ENCODE measurements at regions not wholly inside any gene's neighbourhood (a gene's known extent, or its start where the extent isn't known, plus 50 kb on each side); places are given as distances from the start of the nearest gene placed in this dataset.

DNA sequence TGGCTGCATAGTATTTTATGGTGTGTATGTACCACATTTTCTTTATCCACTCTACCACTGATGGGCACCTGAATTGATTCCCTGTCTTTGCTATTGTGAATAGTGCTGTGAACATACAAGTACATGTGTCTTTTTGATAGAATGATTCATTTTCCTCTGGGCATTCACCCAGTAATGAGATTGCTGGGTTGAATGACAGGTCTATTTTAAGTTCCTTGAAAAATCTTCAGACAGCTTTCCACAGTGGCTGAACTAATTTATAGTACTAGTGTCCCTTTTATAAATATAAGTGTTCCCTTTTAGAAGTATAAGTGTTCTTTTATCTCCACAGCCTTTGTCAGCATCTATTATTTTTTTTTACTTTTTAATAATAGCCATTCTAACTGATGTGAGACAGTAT, 303.9 kb upstream of the EPHA4 start:
- intact Hi-C loops (cut with micrococcal nuclease) (no loop called here), in situ Hi-C loops (cut with MboI; ENCODE audit: low sequenced_read_pairs) (no loop called here), dilution Hi-C loops (cut with HindIII; ENCODE audit: low sequenced_read_pairs, unreplicated experiment) (no loop called here)
- Histone ChIP-seq H2BK5ac (ENCODE audit: low read depth, low read length, poor library complexity, severe bottlenecking) (no peak overlapping the region), H3K23ac (ENCODE audit: low read depth, low read length) (no peak overlapping the region), H3K9ac (ENCODE audit: low read depth, low read length) (no peak overlapping the region), H4K20me1 (ENCODE audit: insufficient read depth, low read length) (no peaks in the 10 kb centered on the region), H3K4me2 (ENCODE audit: low read depth, low read length) (no peak overlapping the region), H2BK20ac (ENCODE audit: low read depth, low read length) (no peak overlapping the region), H3K4me3 (ENCODE audit: insufficient read depth, low read depth, low read length) (no peak overlapping the region), H3K9me3 (ENCODE audit: control insufficient read depth, insufficient read depth, low read length) (peaks cover 3% of the 10 kb centered on the region; the same call in 1 of the 2 replicates), H3K36me3 (ENCODE audit: control insufficient read depth, insufficient read depth, low read length) (no peaks in the 10 kb centered on the region), H4K5ac (ENCODE audit: low read depth, low read length) (no peak overlapping the region), H2AFZ (replicated peaks; ENCODE audit: low read length, poor library complexity) (no peak overlapping the region), H4K91ac (ENCODE audit: insufficient read depth, low read depth, low read length) (no peak overlapping the region), H3K27ac (ENCODE audit: insufficient read depth, low read length) (no peak overlapping the region), H2BK120ac (ENCODE audit: low read depth, low read length) (no peak overlapping the region), H3K27me3 (ENCODE audit: control insufficient read depth, insufficient read depth, low read length) (no peaks in the 10 kb centered on the region), H3K4me1 (ENCODE audit: control insufficient read depth, insufficient read depth, low read length) (no peaks in the 10 kb centered on the region), H3K79me1 (ENCODE audit: low read depth in 1 of 2, low read length in 2 of 2) (no peaks in the 10 kb centered on the region), H3K56ac (ENCODE audit: extremely low read depth, insufficient read depth, low read length) (no peak overlapping the region), H3K9me1 (ENCODE audit: insufficient read depth, low read length) (no peaks in the 10 kb centered on the region), H3K18ac (ENCODE audit: low read depth, low read length) (no peak overlapping the region), H3K14ac (replicated peaks; ENCODE audit: low read depth, low read length) (no peak overlapping the region), H2AK5ac (ENCODE audit: low read depth, low read length) (no peak overlapping the region), H3K4ac (ENCODE audit: low read depth, low read length) (no peak overlapping the region), H4K8ac (ENCODE audit: low read depth in 2 of 2, low read length in 2 of 2) (no peak overlapping the region), H2AK9ac (replicated peaks; ENCODE audit: low read depth, low read length, poor library complexity) (no peak overlapping the region), H2BK15ac (ENCODE audit: low read depth, low read length) (no peak overlapping the region)
- BruUV-seq (replicated peaks), result no TSS peak
- ChIA-PET POLR2A (ENCODE audit: unreplicated experiment) (no interaction called here), CTCF (no interaction called here)
- no peak for TF ChIP-seq CHD1 (IDR thresholded peaks at IDR 0.05; ENCODE audit: low read depth, low read length)
- no peak for TF ChIP-seq RAD21 (IDR thresholded peaks at IDR 0.05; ENCODE audit: low read length)
- TF ChIP-seq BHLHE40 (IDR thresholded peaks at IDR 0.05; ENCODE audit: low read depth, low read length), result no peak
- TF ChIP-seq, protein P1, sequence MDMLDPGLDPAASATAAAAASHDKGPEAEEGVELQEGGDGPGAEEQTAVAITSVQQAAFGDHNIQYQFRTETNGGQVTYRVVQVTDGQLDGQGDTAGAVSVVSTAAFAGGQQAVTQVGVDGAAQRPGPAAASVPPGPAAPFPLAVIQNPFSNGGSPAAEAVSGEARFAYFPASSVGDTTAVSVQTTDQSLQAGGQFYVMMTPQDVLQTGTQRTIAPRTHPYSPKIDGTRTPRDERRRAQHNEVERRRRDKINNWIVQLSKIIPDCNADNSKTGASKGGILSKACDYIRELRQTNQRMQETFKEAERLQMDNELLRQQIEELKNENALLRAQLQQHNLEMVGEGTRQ (IDR thresholded peaks at IDR 0.05; ENCODE audit: low read depth, low read length), result no peak
- no peak for TF ChIP-seq POLR2A (IDR thresholded peaks at IDR 0.05; ENCODE audit: low read depth, low read length)
- no peak for TF ChIP-seq RFX5 (IDR thresholded peaks at IDR 0.05; ENCODE audit: low read depth, low read length)
- TF ChIP-seq, protein P2, sequence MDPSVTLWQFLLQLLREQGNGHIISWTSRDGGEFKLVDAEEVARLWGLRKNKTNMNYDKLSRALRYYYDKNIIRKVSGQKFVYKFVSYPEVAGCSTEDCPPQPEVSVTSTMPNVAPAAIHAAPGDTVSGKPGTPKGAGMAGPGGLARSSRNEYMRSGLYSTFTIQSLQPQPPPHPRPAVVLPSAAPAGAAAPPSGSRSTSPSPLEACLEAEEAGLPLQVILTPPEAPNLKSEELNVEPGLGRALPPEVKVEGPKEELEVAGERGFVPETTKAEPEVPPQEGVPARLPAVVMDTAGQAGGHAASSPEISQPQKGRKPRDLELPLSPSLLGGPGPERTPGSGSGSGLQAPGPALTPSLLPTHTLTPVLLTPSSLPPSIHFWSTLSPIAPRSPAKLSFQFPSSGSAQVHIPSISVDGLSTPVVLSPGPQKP (IDR thresholded peaks at IDR 0.05; ENCODE audit: borderline replicate concordance, low read depth, low read length), result no peak
- TF ChIP-seq CEBPB (IDR thresholded peaks at IDR 0.05; ENCODE audit: low read depth, low read length), result no peak
- DNase-seq (no peak), ATAC-seq (ENCODE audit: low read depth) (no peak)
